HG03439 (cell line): ENCODE measurements at regions not wholly inside any gene's neighbourhood (a gene's known extent, or its start where the extent isn't known, plus 50 kb on each side); places are given as distances from the start of the nearest gene placed in this dataset.

Experiments
- ATAC-seq: cut with Tn5 transposase; IDR thresholded peaks from one replicate; pipeline ENCODE4 v1.9.1; 2021; ENCODE audit warnings: mild to moderate bottlenecking, moderate library complexity; ENCODE audit not compliant: unreplicated experiment

- ATAC-seq: no peak
Measured at GRCh38 chr15:67980773-67981685, 73.1 kb upstream of the PIAS1 start.

- ATAC-seq: no peak
Measured at GRCh38 chr15:67981848-67982247, 72.3 kb upstream of the PIAS1 start.

- no peak for ATAC-seq
Measured at GRCh38 chr15:67991706-67992105, 62.4 kb upstream of the PIAS1 start.

- no peak for ATAC-seq
Measured at GRCh38 chr15:67992411-67992810, 61.7 kb upstream of the PIAS1 start.

- no peak for ATAC-seq
Measured at GRCh38 chr15:67992834-67993233, 61.3 kb upstream of the PIAS1 start.

GRCh38 chr15:67997996-67998395 lies 56.1 kb upstream of the PIAS1 start:
- no peak for ATAC-seq

- ATAC-seq: no peak
Measured at GRCh38 chr15:67998599-67999133, 55.4 kb upstream of the PIAS1 start.

GRCh38 chr15:67999320-68000100 lies 54.6 kb upstream of the PIAS1 start:
- no peak for ATAC-seq

GRCh38 chr15:68000754-68001153 lies 53.4 kb upstream of the PIAS1 start:
- no peak for ATAC-seq

- ATAC-seq: no peak
Measured at GRCh38 chr15:68001811-68002210, 52.3 kb upstream of the PIAS1 start.

GRCh38 chr15:68003297-68003696 lies 50.8 kb upstream of the PIAS1 start:
- ATAC-seq: no peak
